Gastroesophageal sphincter (tissue), 4 donors: ENCODE measurements at regions not wholly inside any gene's neighbourhood (a gene's known extent, or its start where the extent isn't known, plus 50 kb on each side); places are given as distances from the start of the nearest gene placed in this dataset.

Experiments
- ATAC-seq: fragments of 150-250 bp; one replicate; pipeline ENCODE4 v1.9.1; 2016; ENCODE audit warnings: mild to moderate bottlenecking, moderate library complexity
- H3K27ac ChIP-seq, 4 donors: fragments of 200-600 bp; sonication (generic) in 3 of 4; 1 replicate in 3 of 4; 2 replicates in 1 of 4; pipeline ENCODE4 v1.5.1; 2016 to 2019
- H3K27me3 ChIP-seq: fragments of 200-600 bp; sonication (generic); one replicate; pipeline ENCODE4 v1.5.1; 2019
- H3K36me3 ChIP-seq, 2 donors: fragments of 200-600 bp; sonication (generic); one replicate each; pipeline ENCODE4 v1.5.1; 2019; ENCODE audit warnings: control low read depth in 1 of 2
- H3K4me1 ChIP-seq, 3 donors: fragments of 200-600 bp; sonication (generic); 1 replicate in 2 of 3; 2 replicates in 1 of 3; pipeline ENCODE4 v1.5.1; 2016 to 2019; ENCODE audit warnings: control low read depth in 2 of 3
- H3K4me3 ChIP-seq, 2 donors: fragments of 200-600 bp; sonication (generic); one replicate each; pipeline ENCODE4 v1.5.1; 2019; ENCODE audit warnings: mild to moderate bottlenecking in 1 of 2, moderate library complexity in 1 of 2
- H3K9me3 ChIP-seq, 3 donors: fragments of 200-600 bp; sonication (generic); one replicate each; pipeline ENCODE4 v1.5.1; 2017 to 2019; ENCODE audit warnings: control low read depth in 2 of 3
- CTCF ChIP-seq, 4 experiments: fragments of 200-600 bp in 2 of 4; fragments of 450-650 bp in 2 of 4; sonication (generic) in 1 of 4; IDR thresholded peaks; one replicate each; pipeline ENCODE4 v1.5.1; 2017 to 2019; ENCODE audit warnings: antibody characterized with exemption in 4 of 4, mild to moderate bottlenecking in 2 of 4, moderate library complexity in 2 of 4
- EP300 ChIP-seq: sonication (generic); formaldehyde crosslinking; IDR thresholded peaks from one replicate; pipeline ENCODE4 v1.6.1; 2017; ENCODE audit warnings: antibody characterized with exemption, mild to moderate bottlenecking
- POLR2A ChIP-seq, 2 donors: fragments of 450-650 bp; IDR thresholded peaks; one replicate each; pipeline ENCODE4 v1.6.1; 2017; ENCODE audit warnings: antibody characterized with exemption in 2 of 2, mild to moderate bottlenecking in 2 of 2, moderate library complexity in 1 of 2
- POLR2AphosphoS5 ChIP-seq: sonication (generic); formaldehyde crosslinking; IDR thresholded peaks from one replicate; pipeline ENCODE4 v1.6.1; 2017; ENCODE audit warnings: antibody characterized with exemption
- WGBS, 2 donors: methylation state at CpG; one replicate each; pipeline ENCODE4 v1.1.5; 2018; ENCODE audit warnings: low coverage in 1 of 2; 5-methylcytosine and 5-hydroxymethylcytosine counted together

GRCh38 chr9:105142406-105143135 lies 101.9 kb upstream of the SLC44A1 start:
- Histone ChIP-seq H3K27ac (no peak overlapping the region), H3K9me3 (no peaks in the 10 kb centered on the region), H3K36me3 (no peaks in the 10 kb centered on the region), H3K4me3 (no peak overlapping the region), H3K27me3 (no peaks in the 10 kb centered on the region), H3K4me1 (peaks cover 0 to 13% (median 5%) of the 10 kb centered on the region in 3 donors)
- 78 to 88% methylated on average over 6 to 8 of the region's 8 CpGs for WGBS, 2 donors
- TF ChIP-seq EP300 = no peak
- TF ChIP-seq POLR2A (IDR thresholded peaks at IDR 0.05) = no peak
- no peak for TF ChIP-seq CTCF (IDR thresholded peaks at IDR 0.05)
- no peak for TF ChIP-seq POLR2AphosphoS5
- no peak for ATAC-seq

GRCh38 chr9:105143136-105143430 lies 101.4 kb upstream of the SLC44A1 start:
- WGBS, 2 donors = 90 to 96% methylated on average over 2 to 6 of the region's 6 CpGs
- no peaks in the 10 kb centered on the region for H3K9me3 ChIP-seq
- H3K27ac ChIP-seq = no peak overlapping the region
- H3K36me3 ChIP-seq = no peaks in the 10 kb centered on the region
- peaks cover 0 to 13% (median 5%) of the 10 kb centered on the region in 3 donors for H3K4me1 ChIP-seq
- H3K4me3 ChIP-seq = no peak overlapping the region
- no peaks in the 10 kb centered on the region for H3K27me3 ChIP-seq
- TF ChIP-seq EP300 (no peak), POLR2A (IDR thresholded peaks at IDR 0.05) (no peak), POLR2AphosphoS5 (no peak), CTCF (IDR thresholded peaks at IDR 0.05) (no peak)
- no peak for ATAC-seq

- no peak overlapping the region for H3K27ac ChIP-seq
- no peaks in the 10 kb centered on the region for H3K27me3 ChIP-seq
- no peaks in the 10 kb centered on the region for H3K9me3 ChIP-seq
- no peaks in the 10 kb centered on the region for H3K36me3 ChIP-seq
- no peak overlapping the region for H3K4me3 ChIP-seq
- no peak for ATAC-seq
- WGBS, 2 donors = 75 to 88% methylated on average over 1 of the region's 1 CpG
- peaks cover 0 to 13% (median 5%) of the 10 kb centered on the region in 3 donors for H3K4me1 ChIP-seq
- TF ChIP-seq EP300 (no peak), CTCF (IDR thresholded peaks at IDR 0.05) (no peak), POLR2A (IDR thresholded peaks at IDR 0.05) (no peak)
These were observed 100.4 kb upstream of the SLC44A1 start for GRCh38 chr9:105144076-105144475.

- Histone ChIP-seq H3K27me3 (no peaks in the 10 kb centered on the region), H3K27ac (no peak overlapping the region), H3K9me3 (no peaks in the 10 kb centered on the region), H3K4me1 (peaks cover 0 to 13% (median 5%) of the 10 kb centered on the region in 3 donors), H3K36me3 (no peaks in the 10 kb centered on the region), H3K4me3 (no peak overlapping the region)
- no peak for ATAC-seq
- WGBS, 2 donors = 40 to 75% methylated on average over 1 to 2 of the region's 2 CpGs
- TF ChIP-seq CTCF (IDR thresholded peaks at IDR 0.05) (no peak), POLR2AphosphoS5 (no peak), EP300 (no peak), POLR2A (IDR thresholded peaks at IDR 0.05) (no peak)
These were observed 99.6 kb upstream of the SLC44A1 start for GRCh38 chr9:105144841-105145240.

- H3K36me3 ChIP-seq = no peaks in the 10 kb centered on the region
- H3K27me3 ChIP-seq = no peaks in the 10 kb centered on the region
- no peak for ATAC-seq
- no peaks in the 10 kb centered on the region for H3K9me3 ChIP-seq
- peaks cover 3 to 19% (median 5%) of the 10 kb centered on the region in 3 donors for H3K4me1 ChIP-seq
- no peak overlapping the region for H3K4me3 ChIP-seq
- 45% methylated on average over 2 to 4 of the region's 5 CpGs for WGBS, 2 donors
- TF ChIP-seq CTCF (IDR thresholded peaks at IDR 0.05) = no peak
- no peak for TF ChIP-seq EP300
- TF ChIP-seq POLR2A (IDR thresholded peaks at IDR 0.05) = no peak
- TF ChIP-seq POLR2AphosphoS5 = no peak
- no peak overlapping the region for H3K27ac ChIP-seq
These were observed 97.8 kb upstream of the SLC44A1 start for GRCh38 chr9:105146677-105147076.
